22Rv1 (cell line): ENCODE measurements at regions not wholly inside any gene's neighbourhood (a gene's known extent, or its start where the extent isn't known, plus 50 kb on each side); places are given as distances from the start of the nearest gene placed in this dataset.

Experiments used
- ZFX ChIP-seq: fragments of 450-650 bp; IDR thresholded peaks from 2 replicates; pipeline ENCODE4 v1.6.1; 2017; ENCODE audit warnings: antibody characterized with exemption, borderline replicate concordance
- TF ChIP-seq, protein P1 (sequence below): fragments of 450-650 bp; IDR thresholded peaks from 2 replicates; pipeline ENCODE4 v1.5.1; 2017; ENCODE audit warnings: mild to moderate bottlenecking

DNA sequence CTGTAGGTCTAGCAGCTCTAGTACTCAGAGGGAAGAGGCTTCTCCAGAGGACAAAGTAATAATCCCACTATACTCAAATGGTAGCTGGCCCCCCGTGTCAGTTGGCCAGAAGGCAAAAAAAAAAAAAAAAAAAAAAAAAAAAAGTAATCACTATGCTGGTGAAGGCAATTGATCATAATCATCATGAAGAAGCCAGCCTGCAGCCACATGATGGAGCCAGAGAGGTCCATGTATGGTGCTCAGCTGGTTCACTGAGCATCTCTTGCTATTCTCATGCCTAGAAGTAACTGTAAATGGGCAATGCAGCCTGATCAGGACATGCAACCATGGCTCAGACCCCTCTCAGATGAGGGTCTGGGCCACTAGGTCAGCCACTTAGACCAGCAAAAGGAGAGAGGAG lies 378.8 kb downstream of the MED13L start:
- TF ChIP-seq, protein P1, sequence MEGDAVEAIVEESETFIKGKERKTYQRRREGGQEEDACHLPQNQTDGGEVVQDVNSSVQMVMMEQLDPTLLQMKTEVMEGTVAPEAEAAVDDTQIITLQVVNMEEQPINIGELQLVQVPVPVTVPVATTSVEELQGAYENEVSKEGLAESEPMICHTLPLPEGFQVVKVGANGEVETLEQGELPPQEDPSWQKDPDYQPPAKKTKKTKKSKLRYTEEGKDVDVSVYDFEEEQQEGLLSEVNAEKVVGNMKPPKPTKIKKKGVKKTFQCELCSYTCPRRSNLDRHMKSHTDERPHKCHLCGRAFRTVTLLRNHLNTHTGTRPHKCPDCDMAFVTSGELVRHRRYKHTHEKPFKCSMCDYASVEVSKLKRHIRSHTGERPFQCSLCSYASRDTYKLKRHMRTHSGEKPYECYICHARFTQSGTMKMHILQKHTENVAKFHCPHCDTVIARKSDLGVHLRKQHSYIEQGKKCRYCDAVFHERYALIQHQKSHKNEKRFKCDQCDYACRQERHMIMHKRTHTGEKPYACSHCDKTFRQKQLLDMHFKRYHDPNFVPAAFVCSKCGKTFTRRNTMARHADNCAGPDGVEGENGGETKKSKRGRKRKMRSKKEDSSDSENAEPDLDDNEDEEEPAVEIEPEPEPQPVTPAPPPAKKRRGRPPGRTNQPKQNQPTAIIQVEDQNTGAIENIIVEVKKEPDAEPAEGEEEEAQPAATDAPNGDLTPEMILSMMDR, result peak; percentile 40
- TF ChIP-seq ZFX, result no peak
